GM12891 (cell line): ENCODE measurements at regions not wholly inside any gene's neighbourhood (a gene's known extent, or its start where the extent isn't known, plus 50 kb on each side); places are given as distances from the start of the nearest gene placed in this dataset.

Experiments used
- DNase-seq: peaks from one replicate; pipeline ENCODE4 v3.0.0; 2011; ENCODE audit warnings: low spot score; ENCODE audit not compliant: insufficient read length
- FAIRE-seq: peaks from 2 replicates; lab custom pipeline; 2011; peaks lifted over from hg19 to GRCh38; lab: Jason Lieb, UNC
- PAX5 ChIP-seq: IDR thresholded peaks from 2 replicates; pipeline ENCODE4 v1.6.1; 2011; ENCODE audit warnings: low read length, moderate library complexity, mild to moderate bottlenecking; ENCODE audit not compliant: insufficient read depth, severe bottlenecking
- POLR2A ChIP-seq: IDR thresholded peaks from 2 replicates; pipeline ENCODE4 v1.6.1; 2011; ENCODE audit warnings: low read depth, low read length, control low read depth
- POLR2AphosphoS5 ChIP-seq: IDR thresholded peaks from 2 replicates; pipeline ENCODE4 v1.6.1; 2011; ENCODE audit warnings: low read depth, low read length, control low read depth
- POU2F2 ChIP-seq: IDR thresholded peaks from 2 replicates; pipeline ENCODE4 v1.6.1; 2011; ENCODE audit warnings: low read depth, mild to moderate bottlenecking, control low read depth, low read length, moderate library complexity
- SPI1 ChIP-seq: IDR thresholded peaks from 2 replicates; pipeline ENCODE4 v1.6.1; 2011; ENCODE audit warnings: low read depth, low read length, control low read depth
- TAF1 ChIP-seq: IDR thresholded peaks from 2 replicates; pipeline ENCODE4 v1.6.1; 2011; ENCODE audit warnings: low read depth, low read length, control low read depth

DNA sequence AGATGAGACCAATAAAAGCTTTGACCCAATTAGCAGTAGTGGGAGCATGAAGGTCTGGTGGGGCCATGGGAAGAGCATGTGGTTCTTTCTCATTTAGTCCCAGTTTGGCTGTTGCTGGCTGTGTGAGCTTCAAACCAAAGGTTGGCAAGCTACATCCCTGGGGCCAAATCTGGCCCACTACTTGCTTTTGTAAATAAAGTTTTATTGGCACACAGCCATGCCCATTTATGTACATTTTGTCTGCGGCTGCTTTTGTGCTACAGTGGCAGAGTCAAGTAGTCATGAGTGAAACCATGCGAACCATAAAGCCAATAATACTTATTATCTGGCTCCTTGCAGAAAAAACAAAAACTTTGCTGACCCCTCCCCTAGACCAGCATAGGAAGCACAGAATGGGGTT, 196.9 kb downstream of the PRDM2 start:
- DNase-seq = no peak
- TF ChIP-seq POLR2AphosphoS5 (no peak), POU2F2 (no peak), SPI1 (no peak), PAX5 (no peak), TAF1 (no peak), POLR2A (no peak)
- no peak for FAIRE-seq

DNA sequence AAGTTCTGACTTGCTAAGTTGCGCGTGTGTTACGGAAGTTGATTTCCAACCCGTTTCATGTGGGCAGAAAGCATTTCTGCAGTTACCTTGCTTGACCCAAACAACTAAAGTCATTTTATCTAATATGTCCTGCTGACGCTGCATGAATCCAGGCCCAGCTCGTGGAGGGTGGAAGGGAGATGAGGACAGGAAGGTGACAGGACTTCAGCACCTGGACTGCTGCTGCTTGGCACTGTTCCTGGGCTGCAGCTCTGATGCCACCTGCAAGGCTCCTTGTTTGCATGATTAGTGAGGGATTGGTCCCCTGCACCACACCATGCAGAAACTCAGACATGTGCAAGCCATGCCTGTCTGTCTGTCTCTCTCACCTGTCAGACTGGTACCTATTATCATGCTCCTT, 198.4 kb downstream of the PRDM2 start:
- no peak for FAIRE-seq
- no peak for DNase-seq
- TF ChIP-seq SPI1 (no peak), TAF1 (no peak), POLR2A (no peak), POU2F2 (no peak), POLR2AphosphoS5 (no peak), PAX5 (no peak)

DNA sequence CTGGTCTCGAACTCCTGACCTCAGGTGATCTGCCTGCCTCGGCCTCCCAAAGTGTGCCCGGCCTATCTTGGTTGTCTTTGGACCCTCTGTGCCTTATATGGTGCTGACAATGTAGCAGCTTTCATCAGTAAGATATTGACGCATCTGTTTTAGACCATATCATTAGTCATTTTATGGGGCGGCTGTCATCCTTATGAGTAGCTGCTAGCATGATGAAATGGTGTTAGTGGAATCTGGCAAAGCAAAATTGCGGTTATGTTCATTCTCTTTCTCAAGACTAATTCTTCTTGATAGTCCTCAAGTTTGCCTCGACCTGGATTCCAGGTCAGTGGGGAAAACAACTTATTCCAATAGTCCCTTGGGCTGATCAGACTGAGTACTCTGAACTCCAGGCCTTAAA, 199.9 kb downstream of the PRDM2 start:
- FAIRE-seq = no peak
- TF ChIP-seq POLR2AphosphoS5 (no peak), PAX5 (no peak)
- no peak for DNase-seq

DNA sequence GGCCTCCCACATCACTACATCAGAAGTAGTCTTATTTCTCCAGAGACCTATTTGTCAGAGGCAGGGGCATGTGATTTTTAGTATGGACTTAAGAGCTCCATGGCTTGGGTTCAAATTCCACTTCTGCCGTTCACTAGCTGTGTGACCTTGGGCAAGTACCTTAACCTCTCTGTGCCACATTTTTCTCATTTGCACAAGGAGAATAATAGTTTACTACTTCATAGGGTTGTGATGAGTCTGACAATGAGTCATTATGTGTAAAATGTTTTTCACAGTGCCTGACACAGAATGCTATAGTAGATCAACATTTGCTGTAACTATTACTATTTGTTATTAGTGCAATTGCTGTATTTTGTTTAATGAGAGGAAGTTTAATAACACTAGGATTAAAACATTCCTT, 200.6 kb downstream of the PRDM2 start:
- TF ChIP-seq PAX5 (no peak), TAF1 (no peak), POLR2A (no peak), SPI1 (no peak), POU2F2 (no peak), POLR2AphosphoS5 (no peak)

DNA sequence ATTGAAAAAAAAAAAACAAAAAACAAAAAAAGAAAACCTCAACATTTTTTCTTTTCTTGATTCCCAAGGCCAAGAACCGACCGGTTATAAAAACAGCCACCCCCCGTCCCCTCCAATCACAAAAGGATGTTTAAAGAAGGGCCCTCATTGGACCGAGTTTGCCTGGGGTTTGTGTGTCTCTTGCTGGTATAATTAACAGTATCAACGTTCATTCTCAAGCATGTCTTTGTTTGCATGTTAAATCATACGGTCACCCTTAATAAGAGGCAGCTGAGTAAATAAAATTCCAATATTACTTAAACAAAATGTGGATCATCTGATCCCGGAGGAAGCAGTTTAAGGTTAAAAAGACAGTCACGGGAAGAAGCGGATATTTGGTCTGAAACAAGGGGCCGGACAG, 201.1 kb downstream of the PRDM2 start:
- DNase-seq (no peak), FAIRE-seq (no peak)
- no peak for TF ChIP-seq POU2F2
- TF ChIP-seq PAX5 = no peak
- TF ChIP-seq TAF1 = no peak
- no peak for TF ChIP-seq SPI1
- no peak for TF ChIP-seq POLR2A
- no peak for TF ChIP-seq POLR2AphosphoS5

More for the DNA sequence above, 200.6 kb downstream of the PRDM2 start:
- DNase-seq (no peak), FAIRE-seq (no peak)

DNA sequence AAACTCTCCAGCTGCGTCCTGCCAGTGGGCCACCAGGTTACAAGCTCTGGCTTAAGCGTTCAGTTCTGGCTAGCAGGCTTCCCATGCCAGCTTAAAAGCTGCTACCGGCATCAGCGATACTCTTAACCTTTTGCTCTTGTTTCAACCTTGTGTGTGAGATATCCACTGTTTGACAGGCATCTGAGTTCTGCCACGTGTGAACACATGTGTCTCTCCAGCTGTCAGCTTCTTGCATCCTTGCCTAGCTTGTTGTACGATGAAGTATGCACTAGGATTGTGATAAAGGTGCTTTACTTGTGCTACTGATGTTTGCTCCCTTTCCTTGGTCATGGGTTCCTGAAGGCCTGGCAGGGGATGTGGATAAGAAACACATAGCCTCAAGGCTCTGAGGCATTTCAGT, 201.6 kb downstream of the PRDM2 start:
- FAIRE-seq (no peak), DNase-seq (no peak)
- TF ChIP-seq TAF1 (no peak), POLR2A (no peak), SPI1 (no peak), POLR2AphosphoS5 (no peak), PAX5 (no peak), POU2F2 (no peak)

DNA sequence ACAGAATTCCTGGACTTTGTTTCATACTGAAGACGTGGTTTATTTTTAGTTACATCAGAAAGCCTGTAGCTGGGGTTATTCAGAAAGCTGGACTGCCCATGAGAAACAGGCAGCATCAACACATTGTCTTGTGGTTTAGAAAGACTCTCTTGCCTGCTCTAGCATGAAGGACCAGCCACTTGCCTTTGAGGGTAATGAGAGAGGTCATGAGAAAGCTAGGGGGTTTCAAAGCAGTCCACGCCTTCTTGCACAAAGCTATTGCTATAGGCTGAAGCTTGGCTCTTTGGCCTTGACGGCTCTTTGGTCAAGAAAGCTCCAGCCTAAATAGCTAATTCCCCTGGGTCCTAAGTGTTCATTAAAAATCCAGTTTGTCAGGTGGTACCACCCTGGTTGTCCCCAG, 208.1 kb downstream of the PRDM2 start:
- FAIRE-seq = no peak
- no peak for DNase-seq
- no peak for TF ChIP-seq SPI1
- no peak for TF ChIP-seq POU2F2
- TF ChIP-seq TAF1 = no peak
- TF ChIP-seq POLR2AphosphoS5 = no peak
- no peak for TF ChIP-seq PAX5
- TF ChIP-seq POLR2A = no peak

DNA sequence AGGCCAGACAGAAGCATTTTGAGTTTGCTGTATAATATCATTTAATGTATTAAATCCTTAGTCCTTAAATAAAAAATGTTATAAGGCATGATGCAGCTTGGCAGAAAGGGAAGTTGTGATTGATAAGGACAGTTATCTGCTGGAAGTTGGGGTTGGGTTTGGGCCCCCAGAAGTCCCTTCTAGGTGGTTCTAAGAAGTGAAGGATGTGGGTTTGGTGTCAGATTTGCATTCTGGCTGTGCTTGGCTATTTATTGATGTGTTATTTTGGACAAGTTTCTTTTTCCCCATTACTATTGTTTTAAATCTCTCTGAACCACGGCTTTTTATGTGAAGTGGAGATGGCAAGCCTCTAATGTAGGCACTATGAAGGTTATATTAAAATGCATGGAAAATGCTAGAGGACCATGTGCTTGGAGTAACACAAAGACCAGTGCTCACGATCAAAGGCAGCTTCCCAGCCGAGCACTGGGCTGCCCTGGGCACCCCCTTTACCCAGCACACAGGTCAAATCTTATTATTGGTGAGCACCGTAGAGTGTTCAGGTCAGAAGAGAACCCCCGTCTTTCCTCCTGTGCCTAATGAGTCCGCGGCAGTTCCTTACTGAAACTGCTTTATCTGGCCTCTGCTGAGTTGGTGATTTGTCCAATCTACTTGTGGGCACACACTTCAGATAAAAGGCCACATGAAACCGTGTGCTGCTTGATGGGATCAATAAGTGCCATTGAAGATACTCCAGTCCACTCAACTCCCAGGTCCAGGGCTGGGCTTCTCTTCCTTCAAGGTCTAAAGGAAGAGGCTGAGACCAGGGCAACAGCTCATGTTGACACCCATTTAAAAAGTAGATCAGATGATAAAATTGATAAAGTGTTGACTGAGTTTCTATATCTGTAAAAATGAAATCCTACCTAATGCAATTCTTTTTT, 212.0 kb downstream of the PRDM2 start:
- TF ChIP-seq POLR2A (no peak), PAX5 (no peak), SPI1 (no peak), TAF1 (no peak), POU2F2 (no peak), POLR2AphosphoS5 (no peak)
- DNase-seq = no peak
- no peak for FAIRE-seq

DNA sequence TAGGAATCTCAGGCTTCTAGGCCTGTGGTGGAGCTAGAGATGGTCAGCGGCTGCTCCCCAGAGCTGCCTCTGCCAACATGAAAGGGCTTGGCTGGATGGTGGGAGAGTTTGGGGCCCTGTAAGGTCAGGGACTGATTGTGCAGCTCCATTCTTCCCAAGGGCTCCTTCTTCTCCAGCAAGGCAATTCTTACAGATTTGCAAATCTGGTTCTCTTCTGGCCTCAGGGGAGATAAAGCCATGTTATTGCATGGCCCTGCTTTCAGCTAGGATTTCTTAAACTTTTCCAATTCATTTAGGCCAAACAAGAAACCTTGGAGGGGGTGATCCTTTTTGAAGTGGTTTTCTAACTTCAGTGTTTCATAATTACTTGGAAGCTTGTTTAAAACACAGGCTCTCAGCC, 213.4 kb downstream of the PRDM2 start:
- FAIRE-seq (no peak), DNase-seq (no peak)
- TF ChIP-seq PAX5 = no peak
- no peak for TF ChIP-seq POLR2AphosphoS5
- no peak for TF ChIP-seq SPI1
- TF ChIP-seq TAF1 = no peak
- no peak for TF ChIP-seq POLR2A
- no peak for TF ChIP-seq POU2F2

DNA sequence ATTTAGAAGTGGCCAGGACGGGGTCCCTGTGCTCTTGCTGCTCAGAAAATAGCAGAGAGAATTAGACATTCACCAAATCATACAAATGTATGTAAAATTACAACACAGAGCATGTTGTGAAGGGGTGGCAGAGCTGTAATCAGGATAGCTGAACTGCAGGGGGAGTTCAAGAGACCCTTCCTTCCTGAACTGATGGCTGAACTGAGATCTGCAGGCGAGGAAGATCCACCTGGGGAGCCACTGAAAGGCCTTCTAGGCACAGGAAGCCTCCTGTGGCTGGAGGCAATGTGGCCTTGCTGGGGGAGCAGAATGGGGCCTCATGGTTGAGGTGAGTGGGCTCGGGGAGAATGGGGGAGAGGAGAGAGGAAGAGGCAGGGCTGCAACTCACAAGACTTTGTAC, 216.5 kb downstream of the PRDM2 start:
- DNase-seq = no peak
- no peak for TF ChIP-seq PAX5
- TF ChIP-seq POLR2A = no peak
- no peak for TF ChIP-seq POLR2AphosphoS5
- TF ChIP-seq POU2F2 = no peak
- TF ChIP-seq SPI1 = no peak
- TF ChIP-seq TAF1 = no peak
- FAIRE-seq = no peak
